ENCODE measurements at regions not wholly inside any gene's neighbourhood (a gene's known extent, or its start where the extent isn't known, plus 50 kb on each side); places are given as distances from the start of the nearest gene placed in this dataset.

GRCh38 chr3:124157748-124158147 is 165.8 kb upstream of the ROPN1 start:
- no peak overlapping the region for H3K4me3 ChIP-seq (ENCODE audit: low read depth, low read length)
- DNase-seq (ENCODE audit: low read depth): no peak
- no peak for TF ChIP-seq CTCF (conservative IDR thresholded peaks at IDR 0.05; ENCODE audit: low read depth, low read length)

GRCh38 chr3:124158168-124158881 is 166.4 kb upstream of the ROPN1 start:
- no peak for DNase-seq (ENCODE audit: low read depth)
- no peak for TF ChIP-seq CTCF (conservative IDR thresholded peaks at IDR 0.05; ENCODE audit: low read depth, low read length)
- no peak overlapping the region for H3K4me3 ChIP-seq (ENCODE audit: low read depth, low read length)

- no peak for TF ChIP-seq CTCF (conservative IDR thresholded peaks at IDR 0.05; ENCODE audit: low read depth, low read length)
- no peak overlapping the region for H3K4me3 ChIP-seq (ENCODE audit: low read depth, low read length)
- DNase-seq (ENCODE audit: low read depth): no peak
Measured at GRCh38 chr3:124161448-124161847, 169.5 kb upstream of the ROPN1 start.

- H3K4me3 ChIP-seq (ENCODE audit: low read depth, low read length): no peak overlapping the region
- no peak for TF ChIP-seq CTCF (conservative IDR thresholded peaks at IDR 0.05; ENCODE audit: low read depth, low read length)
Measured at GRCh38 chr3:124163689-124164088, 171.8 kb upstream of the ROPN1 start.

GRCh38 chr3:124168271-124168670 is 176.3 kb upstream of the ROPN1 start:
- DNase-seq (ENCODE audit: low read depth): no peak

More at GRCh38 chr3:124163689-124164088, 171.8 kb upstream of the ROPN1 start:
- DNase-seq (ENCODE audit: low read depth): no peak

GRCh38 chr3:124172283-124172682 is 180.4 kb upstream of the ROPN1 start:
- no peak for DNase-seq (ENCODE audit: low read depth)
- H3K4me3 ChIP-seq (ENCODE audit: low read depth, low read length): no peak overlapping the region
- TF ChIP-seq CTCF (conservative IDR thresholded peaks at IDR 0.05; ENCODE audit: low read depth, low read length): no peak

More at GRCh38 chr3:124168271-124168670, 176.3 kb upstream of the ROPN1 start:
- H3K4me3 ChIP-seq (ENCODE audit: low read depth, low read length): no peak overlapping the region
- TF ChIP-seq CTCF (conservative IDR thresholded peaks at IDR 0.05; ENCODE audit: low read depth, low read length): no peak

GRCh38 chr3:124172816-124173215 is 180.9 kb upstream of the ROPN1 start:
- DNase-seq (ENCODE audit: low read depth): no peak
- H3K4me3 ChIP-seq (ENCODE audit: low read depth, low read length): no peak overlapping the region
- no peak for TF ChIP-seq CTCF (conservative IDR thresholded peaks at IDR 0.05; ENCODE audit: low read depth, low read length)

Measured in epithelial cell of proximal tubule (primary cell).